HepG2 (cell line): ENCODE measurements at regions not wholly inside any gene's neighbourhood (a gene's known extent, or its start where the extent isn't known, plus 50 kb on each side); places are given as distances from the start of the nearest gene placed in this dataset.

Experiments
- ATAC-seq: fragments of 200-7000 bp; cut with Tn5 transposase; 3 replicates; pipeline ENCODE4 v1.9.1; 2020; ENCODE audit warnings: mild to moderate bottlenecking, moderate library complexity
- BruUV-seq: library from RNA; stranded (reverse); fragments of 400-500 nt; replicated peaks from 2 replicates; lab custom pipeline; 2021; lab: Mats Ljungman, UMichigan
- CTCF ChIA-PET: fragments of 300-600 bp; formaldehyde crosslinking; extraction: SDS; loops from one replicate; lab custom pipeline; 2021; ENCODE audit warnings: low total read pairs, inconsistent platforms, low intra/inter-chr PET ratio; lab: Yijun Ruan, JAX
- POLR2A ChIA-PET: fragments of 350-600 bp; sonication (Branson Sonifier 250); formaldehyde crosslinking; loops from one replicate; lab custom pipeline; 2020; ENCODE audit warnings: antibody characterized with exemption, inconsistent platforms; lab: Yijun Ruan, JAX
- DNase-seq: peaks from one replicate; pipeline ENCODE4 v3.0.0-alpha.2; 2015; ENCODE audit warnings: low spot score
- FAIRE-seq: peaks from 3 replicates; lab custom pipeline; 2011; peaks lifted over from hg19 to GRCh38; lab: Jason Lieb, UNC
- H2AFZ ChIP-seq: one replicate; pipeline ENCODE4 v1.6.1; 2011; ENCODE audit warnings: low read length, inconsistent platforms
- H3K27ac ChIP-seq: fragments of 300-600 bp; 3 replicates; pipeline ENCODE4 v1.8.0; 2011; ENCODE audit warnings: mixed run types, mild to moderate bottlenecking, mixed read lengths, low read length, inconsistent platforms; ENCODE audit not compliant: insufficient read depth; ENCODE audit errors: extremely low read length
- H3K27me3 ChIP-seq, 2 experiments: fragments of 200-600 bp in 1 of 2; 2 replicates in 1 of 2; 3 replicates in 1 of 2; pipeline versions ENCODE4 v1.6.0 to v1.8.0; 2011; ENCODE audit warnings: low read length in 2 of 2, mild to moderate bottlenecking in 2 of 2, moderate library complexity in 2 of 2, inconsistent platforms in 1 of 2; ENCODE audit not compliant: insufficient read depth in 2 of 2, control insufficient read depth in 1 of 2
- H3K36me3 ChIP-seq, 2 experiments: fragments of 200-600 bp in 1 of 2; replicated peaks in 1 of 2; 2 replicates in 1 of 2; 3 replicates in 1 of 2; pipeline versions ENCODE4 v1.5.1 to v1.8.0; 2011; ENCODE audit warnings: low read length in 2 of 2, inconsistent platforms in 1 of 2; ENCODE audit not compliant: insufficient read depth in 2 of 2, control insufficient read depth in 1 of 2
- H3K4me1 ChIP-seq: 2 replicates; pipeline ENCODE4 v1.5.1; 2012; ENCODE audit warnings: low read length, inconsistent platforms; ENCODE audit not compliant: insufficient read depth
- H3K4me2 ChIP-seq: 2 replicates; pipeline ENCODE4 v1.6.0; 2011; ENCODE audit warnings: low read depth, low read length, inconsistent platforms
- H3K4me3 ChIP-seq, 3 experiments: fragments of 200-600 bp in 1 of 3; sonication (generic), shearing (Covaris generic) in 1 of 3; replicated peaks in 1 of 3; 2 replicates each; pipeline ENCODE4 v1.5.1; 2011 to 2016; ENCODE audit warnings: low read length in 3 of 3, inconsistent platforms in 2 of 3, low read depth in 2 of 3, mild to moderate bottlenecking in 2 of 3, control low read depth in 1 of 3, mixed read lengths in 1 of 3; ENCODE audit not compliant: insufficient read depth in 1 of 3
- H3K79me2 ChIP-seq: one replicate; pipeline ENCODE4 v1.6.1; 2011; ENCODE audit warnings: low read length, inconsistent platforms; ENCODE audit not compliant: insufficient read depth
- H3K9ac ChIP-seq: 2 replicates; pipeline ENCODE4 v1.6.0; 2011; ENCODE audit warnings: mild to moderate bottlenecking, low read depth, low read length, inconsistent platforms; ENCODE audit not compliant: insufficient read depth
- H3K9me3 ChIP-seq: 2 replicates; pipeline ENCODE4 v1.5.1; 2012; ENCODE audit warnings: mild to moderate bottlenecking, low read length
- H4K20me1 ChIP-seq: 2 replicates; pipeline ENCODE4 v1.6.0; 2011; ENCODE audit warnings: inconsistent platforms, mild to moderate bottlenecking, low read length, moderate library complexity; ENCODE audit not compliant: insufficient read depth
- CBX5 ChIP-seq: sonication (generic); formaldehyde crosslinking; IDR thresholded peaks from 2 replicates; pipeline ENCODE4 v1.4.0; 2020; ENCODE audit warnings: missing genetic modification reagents, borderline replicate concordance
- FOXK2 ChIP-seq: fragments of 450-650 bp; IDR thresholded peaks from 2 replicates; pipeline ENCODE4 v1.6.1; 2016
- THAP7 ChIP-seq: sonication (generic); formaldehyde crosslinking; IDR thresholded peaks from 2 replicates; pipeline ENCODE4 v1.8.1; 2023; ENCODE audit warnings: mild to moderate bottlenecking, missing genetic modification reagents
- ZNF142 ChIP-seq: sonication (generic); formaldehyde crosslinking; IDR thresholded peaks from 2 replicates; pipeline ENCODE4 v1.4.0; 2020; ENCODE audit warnings: missing genetic modification reagents
- ZNF710 ChIP-seq: sonication (generic); formaldehyde crosslinking; IDR thresholded peaks from 2 replicates; pipeline ENCODE4 v1.5.0; 2020; ENCODE audit warnings: mild to moderate bottlenecking, missing genetic modification reagents, borderline replicate concordance
- ZNF776 ChIP-seq: sonication (generic); formaldehyde crosslinking; IDR thresholded peaks from 2 replicates; pipeline ENCODE4 v1.4.0; 2020; ENCODE audit warnings: mild to moderate bottlenecking, missing genetic modification reagents
- WGBS: methylation state at CpG from one replicate; pipeline ENCODE4 v1.1.6; 2017; ENCODE audit warnings: low lambda C conversion rate; 5-methylcytosine and 5-hydroxymethylcytosine counted together
- in situ Hi-C: cut with HindIII; loops from 2 replicates; pipeline ENCODE4 v1.10.0; 2017; ENCODE audit warnings: low pct_unique_long_range_greater_than_20kb; ENCODE audit not compliant: extremely low pct_ligation_motif_present
- intact Hi-C: fragments of 100-400 bp; cut with micrococcal nuclease; formaldehyde crosslinking; loops from one replicate; pipeline ENCODE4 v1.10.0; 2022; ENCODE audit not compliant: unreplicated experiment
- TF ChIP-seq, protein P1 (sequence below): sonication (generic); formaldehyde crosslinking; IDR thresholded peaks from 2 replicates; pipeline ENCODE4 v1.5.0; 2020; ENCODE audit warnings: missing genetic modification reagents, mild to moderate bottlenecking, borderline replicate concordance

GRCh38 chr12:60981473-60981872, 1278.7 kb upstream of the USP15 start:
- no peak for FAIRE-seq
- in situ Hi-C loops = no loop called here
- DNase-seq = no peak
- no peaks in the 10 kb centered on the region for H3K4me1 ChIP-seq
- H3K36me3 ChIP-seq = no peaks in the 10 kb centered on the region
- intact Hi-C loops = no loop called here
- ATAC-seq = no peak
- 3% methylated on average over 2 of the region's 2 CpGs for WGBS
- H3K4me2 ChIP-seq = no peak overlapping the region
- no TSS peak for BruUV-seq
- no peaks in the 10 kb centered on the region for H3K27me3 ChIP-seq
- no peak overlapping the region for H3K9ac ChIP-seq
- ChIA-PET CTCF (no interaction called here), POLR2A (no interaction called here)
- no peaks in the 10 kb centered on the region for H3K79me2 ChIP-seq
- no peaks in the 10 kb centered on the region for H4K20me1 ChIP-seq
- H3K4me3 ChIP-seq = no peak overlapping the region
- no peak overlapping the region for H2AFZ ChIP-seq
- H3K27ac ChIP-seq = no peak overlapping the region
- no peak for TF ChIP-seq ZNF776
- TF ChIP-seq, protein P1, sequence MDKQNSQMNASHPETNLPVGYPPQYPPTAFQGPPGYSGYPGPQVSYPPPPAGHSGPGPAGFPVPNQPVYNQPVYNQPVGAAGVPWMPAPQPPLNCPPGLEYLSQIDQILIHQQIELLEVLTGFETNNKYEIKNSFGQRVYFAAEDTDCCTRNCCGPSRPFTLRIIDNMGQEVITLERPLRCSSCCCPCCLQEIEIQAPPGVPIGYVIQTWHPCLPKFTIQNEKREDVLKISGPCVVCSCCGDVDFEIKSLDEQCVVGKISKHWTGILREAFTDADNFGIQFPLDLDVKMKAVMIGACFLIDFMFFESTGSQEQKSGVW (CRISPR knock-in tag) = no peak
- no peak for TF ChIP-seq ZNF710 (CRISPR knock-in tag)
- no peak for TF ChIP-seq FOXK2
- TF ChIP-seq ZNF142 = no peak
- TF ChIP-seq CBX5 = no peak
- TF ChIP-seq THAP7 (CRISPR knock-in tag) = no peak
- TF ChIP-seq, all 625 proteins: peak for 0
- H3K9me3 ChIP-seq = peaks cover 38% of the 10 kb centered on the region
